B cell (primary cell): ENCODE measurements at regions not wholly inside any gene's neighbourhood (a gene's known extent, or its start where the extent isn't known, plus 50 kb on each side); places are given as distances from the start of the nearest gene placed in this dataset.

ENCODE experiments used
- ATAC-seq: fragments of 200-7000 bp; cut with Tn5 transposase; one replicate; pipeline ENCODE4 v1.10.0; 2021; ENCODE audit warnings: low read depth, mild to moderate bottlenecking, moderate number of reproducible peaks, moderate library complexity
- CTCF ChIA-PET: fragments of 350-600 bp; sonication (Branson Sonifier 250); formaldehyde crosslinking; loops from one replicate; lab custom pipeline; 2021; ENCODE audit warnings: antibody characterized with exemption, inconsistent platforms; lab: Charles Lee
- POLR2A ChIA-PET: fragments of 350-600 bp; sonication (Branson Sonifier 250); formaldehyde crosslinking; loops from one replicate; lab custom pipeline; 2021; ENCODE audit warnings: antibody characterized with exemption; lab: Charles Lee
- DNase-seq: peaks from one replicate; pipeline ENCODE4 v3.0.0; 2013
- H2AFZ ChIP-seq: 2 replicates; pipeline ENCODE4 v1.6.1; 2012; ENCODE audit warnings: mild to moderate bottlenecking, low read depth, low read length; ENCODE audit not compliant: insufficient read depth, poor library complexity, severe bottlenecking
- H3K27ac ChIP-seq, 2 donors: 1 replicate in 1 of 2; 2 replicates in 1 of 2; pipeline ENCODE4 v1.5.1; 2012 to 2013; ENCODE audit warnings: low read length in 2 of 2, mild to moderate bottlenecking in 2 of 2, moderate library complexity in 1 of 2
- H3K27me3 ChIP-seq, 4 experiments: fragments of 200-600 bp in 1 of 4; sonication (generic) in 1 of 4; replicated peaks in 1 of 4; 1 replicate in 2 of 4; 2 replicates in 2 of 4; pipeline versions ENCODE4 v1.6.1 to v1.7.0; 2013 to 2016; ENCODE audit warnings: low read length in 3 of 4, mild to moderate bottlenecking in 2 of 4, mixed read lengths in 1 of 4, moderate library complexity in 1 of 4; ENCODE audit not compliant: insufficient read depth in 4 of 4, control insufficient read depth in 3 of 4; ENCODE audit errors: control extremely low read depth in 1 of 4
- H3K36me3 ChIP-seq, 2 experiments: replicated peaks in 1 of 2; 1 replicate in 1 of 2; 2 replicates in 1 of 2; pipeline versions ENCODE4 v1.6.1 to v1.7.1; 2013; ENCODE audit warnings: low read length in 1 of 2; ENCODE audit not compliant: insufficient read depth in 2 of 2, control insufficient read depth in 1 of 2; ENCODE audit errors: control extremely low read depth in 1 of 2, extremely low read depth in 1 of 2
- H3K4me1 ChIP-seq, 2 donors: fragments of 200-600 bp in 1 of 2; sonication (generic) in 1 of 2; 1 replicate in 1 of 2; 2 replicates in 1 of 2; pipeline versions ENCODE4 v1.5.1 to v1.6.1; 2013 to 2017; ENCODE audit warnings: low read length in 2 of 2; ENCODE audit not compliant: control insufficient read depth in 2 of 2, insufficient read depth in 2 of 2
- H3K4me2 ChIP-seq: replicated peaks from 2 replicates; pipeline ENCODE3; 2012; ENCODE audit warnings: mild to moderate bottlenecking, low read depth, low read length; ENCODE audit not compliant: poor library complexity, severe bottlenecking
- H3K4me3 ChIP-seq, 5 experiments: fragments of 200-600 bp in 1 of 5; sonication (generic) in 1 of 5; 1 replicate in 3 of 5; 2 replicates in 2 of 5; pipeline versions ENCODE4 v1.5.1 to v1.7.0; 2011 to 2016; ENCODE audit warnings: low read length in 4 of 5, mild to moderate bottlenecking in 4 of 5, low read depth in 2 of 5, control low read depth in 1 of 5, moderate library complexity in 1 of 5; ENCODE audit not compliant: insufficient read depth in 1 of 5; ENCODE audit errors: control extremely low read depth in 1 of 5, extremely low read depth in 1 of 5
- H3K79me2 ChIP-seq: fragments of 200-600 bp; sonication (generic); one replicate; pipeline ENCODE4 v1.6.0; 2016; ENCODE audit warnings: low read length; ENCODE audit not compliant: control insufficient read depth, insufficient read depth
- H3K9ac ChIP-seq: fragments of 200-600 bp; sonication (generic); 2 replicates; pipeline ENCODE4 v1.6.1; 2017; ENCODE audit warnings: mild to moderate bottlenecking, low read length, moderate library complexity
- H3K9me3 ChIP-seq, 3 donors: one replicate each; pipeline versions ENCODE4 v1.6.1 to v1.7.1; 2013; ENCODE audit warnings: low read length in 2 of 3; ENCODE audit not compliant: control insufficient read depth in 2 of 3, insufficient read depth in 1 of 3; ENCODE audit errors: control extremely low read depth in 1 of 3
- H4K20me1 ChIP-seq: 2 replicates; pipeline ENCODE4 v1.6.0; 2012; ENCODE audit warnings: mild to moderate bottlenecking, low read length; ENCODE audit not compliant: insufficient read depth, control insufficient read depth, poor library complexity, severe bottlenecking
- H3K27ac Mint-ChIP-seq: one replicate; pipeline ENCODE4 v1.8.0; 2021; ENCODE audit warnings: mixed read lengths
- H3K27me3 Mint-ChIP-seq: one replicate; pipeline ENCODE4 v1.8.0; 2021; ENCODE audit warnings: mixed read lengths
- H3K4me1 Mint-ChIP-seq: one replicate; pipeline ENCODE4 v1.8.0; 2021; ENCODE audit warnings: mixed read lengths
- H3K4me3 Mint-ChIP-seq: one replicate; pipeline ENCODE4 v1.8.0; 2021; ENCODE audit warnings: mixed read lengths
- H3K9me3 Mint-ChIP-seq: one replicate; pipeline ENCODE4 v1.8.0; 2022; ENCODE audit warnings: mixed read lengths; ENCODE audit not compliant: insufficient read depth
- CTCF ChIP-seq: fragments of 200-600 bp; IDR thresholded peaks from one replicate; pipeline ENCODE4 v1.8.0; 2022; ENCODE audit warnings: antibody characterized with exemption, mild to moderate bottlenecking
- EZH2 ChIP-seq: IDR thresholded peaks from 2 replicates; pipeline ENCODE4 v1.6.1; 2012; ENCODE audit warnings: borderline replicate concordance, low read depth, mild to moderate bottlenecking, moderate library complexity, low read length; ENCODE audit not compliant: insufficient read depth, poor library complexity, severe bottlenecking
- WGBS: methylation state at CpG from one replicate; pipeline ENCODE4 v1.1.5; 2013; ENCODE audit warnings: missing lambda C conversion rate; ENCODE audit not compliant: insufficient coverage; 5-methylcytosine and 5-hydroxymethylcytosine counted together
- intact Hi-C: fragments of 100-400 bp; cut with micrococcal nuclease; formaldehyde crosslinking; loops from one replicate; pipeline ENCODE4 v1.10.0; 2022

GRCh38 chr4:123217664-123218063, 178.9 kb upstream of the SPRY1 start:
- Histone ChIP-seq H4K20me1 (no peaks in the 10 kb centered on the region), H3K4me3 (no peak overlapping the region), H3K9ac (no peak overlapping the region), H3K36me3 (peaks cover 0 to 2% of the 10 kb centered on the region in 2 experiments), H3K27ac (no peak overlapping the region), H3K4me1 (no peaks in the 10 kb centered on the region), H3K4me2 (no peak overlapping the region), H3K79me2 (no peaks in the 10 kb centered on the region), H3K9me3 (no peaks in the 10 kb centered on the region), H2AFZ (no peak overlapping the region), H3K27me3 (no peaks in the 10 kb centered on the region)
- Mint-ChIP-seq H3K4me1 (no peaks in the 10 kb centered on the region), H3K9me3 (no peaks in the 10 kb centered on the region), H3K27ac (no peak overlapping the region), H3K27me3 (no peaks in the 10 kb centered on the region), H3K4me3 (no peak overlapping the region)
- no peak for DNase-seq
- CTCF ChIA-PET = no interaction called here
- no peak for ATAC-seq
- intact Hi-C loops = no loop called here
- TF ChIP-seq EZH2 (no peak), CTCF (no peak)
- no CpG with 5 or more reads among the region's 2 CpGs for WGBS
- POLR2A ChIA-PET = no interaction called here

- intact Hi-C loops = no loop called here
- no peak overlapping the region for H3K27ac Mint-ChIP-seq
- H4K20me1 ChIP-seq = no peaks in the 10 kb centered on the region
- H3K9me3 ChIP-seq = peaks cover 0 to 2% (median 0%) of the 10 kb centered on the region in 3 donors
- WGBS = 100% methylated on average over 3 of the region's 4 CpGs
- ChIA-PET POLR2A (no interaction called here), CTCF (no interaction called here)
- peaks cover 0 to 2% of the 10 kb centered on the region in 2 experiments for H3K36me3 ChIP-seq
- H3K79me2 ChIP-seq = no peaks in the 10 kb centered on the region
- no peak overlapping the region for H3K9ac ChIP-seq
- H3K27me3 Mint-ChIP-seq = no peaks in the 10 kb centered on the region
- H3K9me3 Mint-ChIP-seq = peaks cover 3% of the 10 kb centered on the region
- TF ChIP-seq EZH2 (no peak), CTCF (no peak)
- ATAC-seq (no peak), DNase-seq (no peak)
- H3K4me2 ChIP-seq = no peak overlapping the region
- H3K27me3 ChIP-seq = no peaks in the 10 kb centered on the region
- no peaks in the 10 kb centered on the region for H3K4me1 Mint-ChIP-seq
- H3K27ac ChIP-seq = no peak overlapping the region
- H3K4me3 ChIP-seq = no peak overlapping the region
- H3K4me1 ChIP-seq = no peaks in the 10 kb centered on the region
- H3K4me3 Mint-ChIP-seq = no peak overlapping the region
- no peak overlapping the region for H2AFZ ChIP-seq
These were observed 177.6 kb upstream of the SPRY1 start for GRCh38 chr4:123218981-123219380.
